ENCODE measurements at regions not wholly inside any gene's neighbourhood (a gene's known extent, or its start where the extent isn't known, plus 50 kb on each side); places are given as distances from the start of the nearest gene placed in this dataset.

DNA sequence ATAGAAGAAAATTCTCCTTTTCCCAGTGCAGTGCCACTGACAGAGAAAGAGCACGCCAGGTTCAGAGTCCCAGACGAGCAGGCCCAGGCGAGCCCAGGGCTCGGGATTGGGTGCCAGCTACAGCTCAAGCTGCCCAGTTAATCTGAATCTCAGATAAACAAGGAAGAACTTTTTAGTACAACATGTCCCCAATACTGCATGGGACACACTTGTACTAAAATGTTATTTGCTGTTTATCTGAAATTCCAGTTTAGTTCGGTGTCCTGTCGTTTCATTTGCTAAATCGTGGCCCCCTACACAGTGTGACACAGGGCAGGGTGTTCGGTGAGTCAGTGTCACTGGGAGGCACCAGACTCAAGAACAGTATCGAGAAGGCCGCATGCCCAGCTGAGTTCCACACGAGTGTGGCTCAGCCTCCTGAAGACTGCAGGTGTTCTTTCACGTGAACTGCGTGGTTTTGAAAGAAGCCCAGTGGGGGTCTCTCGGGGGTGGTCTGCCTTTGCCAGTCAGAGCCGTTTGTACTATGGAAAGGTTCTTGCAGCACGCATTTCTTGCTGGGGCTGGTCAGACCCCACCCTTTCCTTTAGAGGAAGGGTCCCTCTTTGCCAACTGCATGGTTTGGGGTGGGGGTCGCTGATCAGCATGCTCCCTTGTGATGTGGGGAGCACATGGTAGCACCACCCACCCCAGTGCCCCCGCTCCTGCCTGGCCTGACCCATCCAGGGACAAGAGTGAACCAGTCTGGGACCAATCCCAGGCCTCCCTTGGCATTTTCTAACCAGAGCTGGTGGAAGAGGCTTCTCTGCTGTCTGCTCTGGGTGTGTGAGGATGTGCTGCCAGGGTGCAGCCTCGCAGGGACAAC lies 115.6 kb upstream of the B3GAT1 start (continued):
- TF ChIP-seq ESRRA (CRISPR knock-in tag; IDR thresholded peaks at IDR 0.05; ENCODE audit: borderline replicate concordance): no peak
- TF ChIP-seq, protein P1, sequence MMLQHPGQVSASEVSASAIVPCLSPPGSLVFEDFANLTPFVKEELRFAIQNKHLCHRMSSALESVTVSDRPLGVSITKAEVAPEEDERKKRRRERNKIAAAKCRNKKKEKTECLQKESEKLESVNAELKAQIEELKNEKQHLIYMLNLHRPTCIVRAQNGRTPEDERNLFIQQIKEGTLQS (CRISPR knock-in tag; conservative IDR thresholded peaks at IDR 0.05): no peak
- no peak for TF ChIP-seq MXD4 (CRISPR knock-in tag; IDR thresholded peaks at IDR 0.05; ENCODE audit: borderline replicate concordance)
- TF ChIP-seq ZNF263 (CRISPR knock-in tag; IDR thresholded peaks at IDR 0.05; ENCODE audit: low read depth): no peak
- TF ChIP-seq, protein P2, sequence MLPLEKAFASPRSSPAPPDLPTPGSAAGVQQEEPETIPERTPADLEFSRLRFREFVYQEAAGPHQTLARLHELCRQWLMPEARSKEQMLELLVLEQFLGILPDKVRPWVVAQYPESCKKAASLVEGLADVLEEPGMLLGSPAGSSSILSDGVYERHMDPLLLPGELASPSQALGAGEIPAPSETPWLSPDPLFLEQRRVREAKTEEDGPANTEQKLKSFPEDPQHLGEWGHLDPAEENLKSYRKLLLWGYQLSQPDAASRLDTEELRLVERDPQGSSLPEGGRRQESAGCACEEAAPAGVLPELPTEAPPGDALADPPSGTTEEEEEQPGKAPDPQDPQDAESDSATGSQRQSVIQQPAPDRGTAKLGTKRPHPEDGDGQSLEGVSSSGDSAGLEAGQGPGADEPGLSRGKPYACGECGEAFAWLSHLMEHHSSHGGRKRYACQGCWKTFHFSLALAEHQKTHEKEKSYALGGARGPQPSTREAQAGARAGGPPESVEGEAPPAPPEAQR (CRISPR knock-in tag; IDR thresholded peaks at IDR 0.05): no peak
- TF ChIP-seq, protein P3, sequence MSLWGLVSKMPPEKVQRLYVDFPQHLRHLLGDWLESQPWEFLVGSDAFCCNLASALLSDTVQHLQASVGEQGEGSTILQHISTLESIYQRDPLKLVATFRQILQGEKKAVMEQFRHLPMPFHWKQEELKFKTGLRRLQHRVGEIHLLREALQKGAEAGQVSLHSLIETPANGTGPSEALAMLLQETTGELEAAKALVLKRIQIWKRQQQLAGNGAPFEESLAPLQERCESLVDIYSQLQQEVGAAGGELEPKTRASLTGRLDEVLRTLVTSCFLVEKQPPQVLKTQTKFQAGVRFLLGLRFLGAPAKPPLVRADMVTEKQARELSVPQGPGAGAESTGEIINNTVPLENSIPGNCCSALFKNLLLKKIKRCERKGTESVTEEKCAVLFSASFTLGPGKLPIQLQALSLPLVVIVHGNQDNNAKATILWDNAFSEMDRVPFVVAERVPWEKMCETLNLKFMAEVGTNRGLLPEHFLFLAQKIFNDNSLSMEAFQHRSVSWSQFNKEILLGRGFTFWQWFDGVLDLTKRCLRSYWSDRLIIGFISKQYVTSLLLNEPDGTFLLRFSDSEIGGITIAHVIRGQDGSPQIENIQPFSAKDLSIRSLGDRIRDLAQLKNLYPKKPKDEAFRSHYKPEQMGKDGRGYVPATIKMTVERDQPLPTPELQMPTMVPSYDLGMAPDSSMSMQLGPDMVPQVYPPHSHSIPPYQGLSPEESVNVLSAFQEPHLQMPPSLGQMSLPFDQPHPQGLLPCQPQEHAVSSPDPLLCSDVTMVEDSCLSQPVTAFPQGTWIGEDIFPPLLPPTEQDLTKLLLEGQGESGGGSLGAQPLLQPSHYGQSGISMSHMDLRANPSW (CRISPR knock-in tag; conservative IDR thresholded peaks at IDR 0.05; ENCODE audit: low read depth): no peak
- no peak for TF ChIP-seq ZNF317 (CRISPR knock-in tag; IDR thresholded peaks at IDR 0.05; ENCODE audit: borderline replicate concordance, low read depth)
- TF ChIP-seq ELF4 (CRISPR knock-in tag; IDR thresholded peaks at IDR 0.05; ENCODE audit: low read depth): no peak
- TF ChIP-seq FOXK1 (CRISPR knock-in tag; IDR thresholded peaks at IDR 0.05): no peak
- TF ChIP-seq ZNF138 (CRISPR knock-in tag; conservative IDR thresholded peaks at IDR 0.05): no peak

DNA sequence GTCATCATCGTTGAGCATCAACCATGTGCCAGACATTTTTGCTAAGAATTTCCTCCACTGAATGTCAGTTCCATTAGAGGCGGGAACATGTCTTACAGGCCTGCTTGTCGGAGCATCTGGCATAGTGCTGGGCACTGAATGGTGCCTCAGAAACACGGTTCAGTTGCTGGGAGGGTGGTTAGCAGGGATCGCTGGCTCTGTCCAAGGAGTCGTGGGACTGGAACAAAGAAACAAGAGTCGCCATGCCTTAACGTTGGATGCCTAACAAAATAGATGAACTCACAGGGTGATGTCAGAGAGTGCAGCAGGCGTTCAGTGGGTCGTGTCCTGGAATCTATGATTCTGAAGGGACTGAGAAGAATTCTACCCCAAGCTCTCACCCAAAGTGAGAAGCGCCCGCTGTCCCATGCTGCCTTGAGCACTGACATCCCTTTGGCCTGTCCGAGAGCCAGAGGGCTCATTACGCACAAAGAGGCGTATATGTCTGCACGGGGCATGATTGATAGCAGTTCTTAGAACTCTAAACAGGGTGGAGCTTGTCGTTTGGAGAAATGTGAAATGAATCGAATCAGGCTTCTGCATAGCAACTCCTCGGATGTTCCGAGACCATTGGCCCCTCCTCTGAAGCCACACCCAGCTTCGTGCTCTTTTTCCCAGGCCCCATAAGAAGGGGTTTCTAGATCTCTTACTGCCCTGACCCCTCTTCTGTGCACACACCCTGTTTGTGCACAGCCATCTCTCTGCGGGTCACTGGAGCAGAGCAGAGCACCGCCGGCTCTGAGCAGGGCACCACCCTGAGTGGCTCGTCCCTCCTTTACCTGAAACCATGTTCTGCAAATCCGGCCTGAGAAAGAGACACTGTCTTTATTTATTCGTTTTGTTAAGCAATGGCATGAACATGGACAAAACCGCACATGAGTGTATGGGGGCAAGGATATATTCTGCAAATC lies 113.1 kb upstream of the B3GAT1 start:
- Mint-ChIP-seq H3K36me3 (no peaks in the 10 kb centered on the region), H3K9me3 (no peaks in the 10 kb centered on the region), H3K4me1 (peaks cover 10% of the 10 kb centered on the region), H3K27ac (no peak overlapping the region), H3K27me3 (ENCODE audit: low read depth) (no peaks in the 10 kb centered on the region), H3K4me3 (no peak overlapping the region)
- ChIA-PET POLR2A (no interaction called here), CTCF (no interaction called here)
- ATAC-seq (no peak), DNase-seq (ENCODE audit: low spot score) (no peak)
- TF ChIP-seq ELF4 (CRISPR knock-in tag; IDR thresholded peaks at IDR 0.05; ENCODE audit: low read depth) (no peak), MXD4 (CRISPR knock-in tag; IDR thresholded peaks at IDR 0.05; ENCODE audit: borderline replicate concordance) (no peak), SOX15 (CRISPR knock-in tag; IDR thresholded peaks at IDR 0.05) (no peak), RELA (CRISPR knock-in tag; IDR thresholded peaks at IDR 0.05; ENCODE audit: borderline replicate concordance) (no peak), CREM (CRISPR knock-in tag; IDR thresholded peaks at IDR 0.05) (no peak), OVOL2 (CRISPR knock-in tag; IDR thresholded peaks at IDR 0.05; ENCODE audit: borderline replicate concordance) (no peak), SMAD3 (CRISPR knock-in tag; IDR thresholded peaks at IDR 0.05; ENCODE audit: borderline replicate concordance) (no peak), RORB (CRISPR knock-in tag; IDR thresholded peaks at IDR 0.05) (no peak), TEAD1 (CRISPR knock-in tag; IDR thresholded peaks at IDR 0.05) (no peak), ZNF219 (CRISPR knock-in tag; IDR thresholded peaks at IDR 0.05; ENCODE audit: borderline replicate concordance) (no peak), ZBTB21 (CRISPR knock-in tag; IDR thresholded peaks at IDR 0.05; ENCODE audit: borderline replicate concordance) (no peak), SP1 (CRISPR knock-in tag; conservative IDR thresholded peaks at IDR 0.05) (no peak)
- TF ChIP-seq, protein P4, sequence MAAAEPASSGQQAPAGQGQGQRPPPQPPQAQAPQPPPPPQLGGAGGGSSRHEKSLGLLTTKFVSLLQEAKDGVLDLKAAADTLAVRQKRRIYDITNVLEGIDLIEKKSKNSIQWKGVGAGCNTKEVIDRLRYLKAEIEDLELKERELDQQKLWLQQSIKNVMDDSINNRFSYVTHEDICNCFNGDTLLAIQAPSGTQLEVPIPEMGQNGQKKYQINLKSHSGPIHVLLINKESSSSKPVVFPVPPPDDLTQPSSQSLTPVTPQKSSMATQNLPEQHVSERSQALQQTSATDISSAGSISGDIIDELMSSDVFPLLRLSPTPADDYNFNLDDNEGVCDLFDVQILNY (CRISPR knock-in tag; IDR thresholded peaks at IDR 0.05): no peak
- TF ChIP-seq, protein P5, sequence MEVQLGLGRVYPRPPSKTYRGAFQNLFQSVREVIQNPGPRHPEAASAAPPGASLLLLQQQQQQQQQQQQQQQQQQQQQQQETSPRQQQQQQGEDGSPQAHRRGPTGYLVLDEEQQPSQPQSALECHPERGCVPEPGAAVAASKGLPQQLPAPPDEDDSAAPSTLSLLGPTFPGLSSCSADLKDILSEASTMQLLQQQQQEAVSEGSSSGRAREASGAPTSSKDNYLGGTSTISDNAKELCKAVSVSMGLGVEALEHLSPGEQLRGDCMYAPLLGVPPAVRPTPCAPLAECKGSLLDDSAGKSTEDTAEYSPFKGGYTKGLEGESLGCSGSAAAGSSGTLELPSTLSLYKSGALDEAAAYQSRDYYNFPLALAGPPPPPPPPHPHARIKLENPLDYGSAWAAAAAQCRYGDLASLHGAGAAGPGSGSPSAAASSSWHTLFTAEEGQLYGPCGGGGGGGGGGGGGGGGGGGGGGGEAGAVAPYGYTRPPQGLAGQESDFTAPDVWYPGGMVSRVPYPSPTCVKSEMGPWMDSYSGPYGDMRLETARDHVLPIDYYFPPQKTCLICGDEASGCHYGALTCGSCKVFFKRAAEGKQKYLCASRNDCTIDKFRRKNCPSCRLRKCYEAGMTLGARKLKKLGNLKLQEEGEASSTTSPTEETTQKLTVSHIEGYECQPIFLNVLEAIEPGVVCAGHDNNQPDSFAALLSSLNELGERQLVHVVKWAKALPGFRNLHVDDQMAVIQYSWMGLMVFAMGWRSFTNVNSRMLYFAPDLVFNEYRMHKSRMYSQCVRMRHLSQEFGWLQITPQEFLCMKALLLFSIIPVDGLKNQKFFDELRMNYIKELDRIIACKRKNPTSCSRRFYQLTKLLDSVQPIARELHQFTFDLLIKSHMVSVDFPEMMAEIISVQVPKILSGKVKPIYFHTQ (CRISPR knock-in tag; IDR thresholded peaks at IDR 0.05): no peak
- TF ChIP-seq, protein P6, sequence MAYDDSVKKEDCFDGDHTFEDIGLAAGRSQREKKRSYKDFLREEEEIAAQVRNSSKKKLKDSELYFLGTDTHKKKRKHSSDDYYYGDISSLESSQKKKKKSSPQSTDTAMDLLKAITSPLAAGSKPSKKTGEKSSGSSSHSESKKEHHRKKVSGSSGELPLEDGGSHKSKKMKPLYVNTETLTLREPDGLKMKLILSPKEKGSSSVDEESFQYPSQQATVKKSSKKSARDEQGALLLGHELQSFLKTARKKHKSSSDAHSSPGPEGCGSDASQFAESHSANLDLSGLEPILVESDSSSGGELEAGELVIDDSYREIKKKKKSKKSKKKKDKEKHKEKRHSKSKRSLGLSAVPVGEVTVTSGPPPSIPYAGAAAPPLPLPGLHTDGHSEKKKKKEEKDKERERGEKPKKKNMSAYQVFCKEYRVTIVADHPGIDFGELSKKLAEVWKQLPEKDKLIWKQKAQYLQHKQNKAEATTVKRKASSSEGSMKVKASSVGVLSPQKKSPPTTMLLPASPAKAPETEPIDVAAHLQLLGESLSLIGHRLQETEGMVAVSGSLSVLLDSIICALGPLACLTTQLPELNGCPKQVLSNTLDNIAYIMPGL (CRISPR knock-in tag; IDR thresholded peaks at IDR 0.05): no peak

Data from WTC11 (cell line).